C4-2B (cell line): ENCODE measurements at regions not wholly inside any gene's neighbourhood (a gene's known extent, or its start where the extent isn't known, plus 50 kb on each side); places are given as distances from the start of the nearest gene placed in this dataset.

ENCODE experiments used
- H3K27ac ChIP-seq: fragments of 450-650 bp; 2 replicates; pipeline ENCODE4 v1.5.1; 2017
- CTCF ChIP-seq: fragments of 450-650 bp; conservative IDR thresholded peaks from 2 replicates; pipeline ENCODE4 v1.5.1; 2017; ENCODE audit warnings: mild to moderate bottlenecking
- ZFX ChIP-seq: fragments of 450-650 bp; IDR thresholded peaks from 2 replicates; pipeline ENCODE4 v1.6.1; 2017

- H3K27ac ChIP-seq = no peak overlapping the region
- TF ChIP-seq CTCF (no peak), ZFX (no peak)
These were observed 405.2 kb downstream of the PPARGC1A start for GRCh38 chr4:23484689-23485088.

GRCh38 chr4:23483320-23483960 is 406.4 kb downstream of the PPARGC1A start:
- TF ChIP-seq ZFX = no peak
- H3K27ac ChIP-seq = no peak overlapping the region

GRCh38 chr4:23481566-23481965 is 408.3 kb downstream of the PPARGC1A start:
- H3K27ac ChIP-seq = no peak overlapping the region
- no peak for TF ChIP-seq CTCF
- TF ChIP-seq ZFX = no peak

- TF ChIP-seq ZFX = no peak
- no peak overlapping the region for H3K27ac ChIP-seq
These were observed 411.9 kb downstream of the PPARGC1A start for GRCh38 chr4:23477905-23478304.

- no peak overlapping the region for H3K27ac ChIP-seq
- TF ChIP-seq ZFX (no peak), CTCF (no peak)
These were observed 413.2 kb downstream of the PPARGC1A start for GRCh38 chr4:23476515-23477090.

- no peak overlapping the region for H3K27ac ChIP-seq
- TF ChIP-seq ZFX = no peak
- no peak for TF ChIP-seq CTCF
These were observed 426.8 kb downstream of the PPARGC1A start for GRCh38 chr4:23463071-23463470.

GRCh38 chr4:23458054-23458453 is 431.8 kb downstream of the PPARGC1A start:
- TF ChIP-seq CTCF (no peak), ZFX (no peak)
- no peak overlapping the region for H3K27ac ChIP-seq

- H3K27ac ChIP-seq = no peak overlapping the region
- TF ChIP-seq CTCF = no peak
- no peak for TF ChIP-seq ZFX
These were observed 433.0 kb downstream of the PPARGC1A start for GRCh38 chr4:23456864-23457263.
